ENCODE measurements at regions not wholly inside any gene's neighbourhood (a gene's known extent, or its start where the extent isn't known, plus 50 kb on each side); places are given as distances from the start of the nearest gene placed in this dataset.

- in situ Hi-C loops (cut with MboI; ENCODE audit: low pct_unique_long_range_greater_than_20kb in 2 of 9, low sequenced_read_pairs in 9 of 9, unreplicated experiment in 9 of 9), result no loop called here
- H3K4me1 ChIP-seq (replicated peaks in 1 of 2), result peaks cover 0 to 7% of the 10 kb centered on the region in 2 donors
- no peak for ATAC-seq (replicated peaks in 6 of 8)
- 68 to 100% (median 93%) methylated on average over 3 to 7 of the region's 7 CpGs; no CpG with 5 or more reads in 1 of the 10 experiments for WGBS, 10 experiments
- H3K27ac ChIP-seq, result no peak overlapping the region
- no peak overlapping the region for H3K4me3 ChIP-seq
Observed at GRCh38 chr6:121523628-121524027, 88.2 kb downstream of the GJA1 start.

GRCh38 chr6:121526282-121526681, 90.8 kb downstream of the GJA1 start:
- 83 to 100% (median 86%) methylated on average over 1 of the region's 1 CpG; no CpG with 5 or more reads in 4 of the 10 experiments for WGBS, 10 experiments

DNA sequence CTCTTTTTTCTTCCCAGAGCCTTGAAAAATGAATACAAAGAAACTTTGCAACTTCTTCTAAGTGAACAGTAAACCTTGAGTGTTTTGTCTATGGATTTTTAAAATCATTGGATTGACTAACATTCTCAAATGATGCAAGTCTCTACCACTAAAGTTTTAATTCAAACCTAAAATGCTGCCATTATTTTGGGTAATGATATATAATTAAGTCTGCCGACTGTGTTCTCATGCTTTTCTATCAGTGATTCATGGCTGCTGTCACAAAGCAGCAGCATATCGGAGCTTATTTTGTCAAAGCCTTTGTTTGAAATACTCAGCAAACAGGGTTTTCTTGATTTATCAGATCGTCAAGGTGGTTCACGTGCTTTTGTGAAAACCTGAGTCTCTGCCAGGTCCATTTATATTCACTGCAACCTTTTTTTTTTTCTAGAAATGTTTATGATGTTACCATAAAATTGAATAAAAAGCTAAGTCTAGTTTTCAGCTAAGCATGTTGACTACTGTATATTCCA, 96.3 kb downstream of the GJA1 start:
- peak in 1 of 8 experiments; percentile 27 for ATAC-seq (replicated peaks in 6 of 8)
- Histone ChIP-seq H3K4me1 (replicated peaks in 1 of 2) (peaks cover 0 to 7% of the 10 kb centered on the region in 2 donors), H3K27ac (no peak overlapping the region), H3K4me3 (no peak overlapping the region)
- 16 to 74% (median 54%) methylated on average over 2 to 4 of the region's 4 CpGs for WGBS, 10 experiments
- in situ Hi-C loops (cut with MboI; ENCODE audit: low pct_unique_long_range_greater_than_20kb in 2 of 9, low sequenced_read_pairs in 9 of 9, unreplicated experiment in 9 of 9), result no loop called here

More at GRCh38 chr6:121526282-121526681, 90.8 kb downstream of the GJA1 start:
- ATAC-seq (replicated peaks in 6 of 8), result no peak
- Histone ChIP-seq H3K27ac (no peak overlapping the region), H3K4me3 (no peak overlapping the region), H3K4me1 (replicated peaks in 1 of 2) (peaks cover 0 to 7% of the 10 kb centered on the region in 2 donors)
- in situ Hi-C loops (cut with MboI; ENCODE audit: low pct_unique_long_range_greater_than_20kb in 2 of 9, low sequenced_read_pairs in 9 of 9, unreplicated experiment in 9 of 9), result no loop called here

- in situ Hi-C loops (cut with MboI; ENCODE audit: low pct_unique_long_range_greater_than_20kb in 2 of 9, low sequenced_read_pairs in 9 of 9, unreplicated experiment in 9 of 9), result no loop called here
- Histone ChIP-seq H3K4me1 (replicated peaks in 1 of 2) (peaks cover 0 to 7% of the 10 kb centered on the region in 2 donors), H3K27ac (no peak overlapping the region), H3K4me3 (no peak overlapping the region)
- WGBS, 10 experiments, result 38 to 100% (median 71%) methylated on average over 1 to 3 of the region's 3 CpGs
- no peak for ATAC-seq (replicated peaks in 6 of 8)
Observed at GRCh38 chr6:121533321-121533841, 97.9 kb downstream of the GJA1 start.

DNA sequence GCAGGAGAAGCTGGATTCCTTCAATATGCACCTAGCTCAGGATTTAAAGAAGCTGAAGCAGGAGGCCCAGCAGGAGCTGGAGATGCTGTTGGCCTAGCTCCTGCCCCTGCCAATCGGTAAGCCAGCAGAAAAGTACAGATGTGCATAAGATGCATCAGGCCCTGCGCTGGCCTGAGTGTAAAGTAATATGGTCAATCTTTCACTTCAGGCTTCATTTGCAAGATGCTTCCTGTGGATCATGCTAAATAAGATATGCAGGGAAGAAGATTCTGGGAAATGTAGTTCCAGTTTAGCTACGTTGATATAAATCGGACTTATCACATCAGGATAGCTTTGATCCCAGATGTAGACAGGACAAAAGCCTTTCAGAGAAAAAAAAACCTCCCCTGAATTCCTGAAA, 100.3 kb downstream of the GJA1 start:
- in situ Hi-C loops (cut with MboI; ENCODE audit: low pct_unique_long_range_greater_than_20kb in 2 of 9, low sequenced_read_pairs in 9 of 9, unreplicated experiment in 9 of 9), result no loop called here
- 66 to 96% (median 72%) methylated on average over 2 to 4 of the region's 4 CpGs; no CpG with 5 or more reads in 2 of the 10 experiments for WGBS, 10 experiments
- Histone ChIP-seq H3K27ac (no peak overlapping the region), H3K4me1 (replicated peaks in 1 of 2) (peaks cover 6 to 7% of the 10 kb centered on the region in 2 donors), H3K4me3 (no peak overlapping the region)
- ATAC-seq (replicated peaks in 6 of 8), result peak in 3 of 8 experiments; percentile 74 to 79 (median 77)

DNA sequence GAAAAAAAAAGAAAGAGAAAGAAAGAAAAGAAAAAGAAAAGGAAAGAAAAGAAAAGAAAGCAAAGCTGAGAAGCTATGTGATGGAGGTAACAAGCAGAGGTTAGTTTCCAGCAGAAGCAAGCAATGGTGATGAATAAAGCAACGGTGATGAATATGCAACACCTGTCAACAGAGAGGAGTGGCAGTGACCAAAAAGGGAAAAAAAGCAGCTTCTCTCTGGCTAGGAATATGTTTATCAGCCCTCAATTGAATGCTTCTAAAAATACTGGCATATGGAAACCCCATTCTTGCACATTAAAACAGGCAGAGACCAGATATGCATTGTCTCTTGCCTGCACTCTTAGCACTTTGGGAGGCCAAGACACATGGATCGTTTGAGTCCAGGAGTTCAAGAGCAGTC, 100.9 kb downstream of the GJA1 start:
- ATAC-seq (replicated peaks in 6 of 8), result peak in 5 of 8 experiments; percentile 58 to 90 (median 72)
- Histone ChIP-seq H3K4me3 (no peak overlapping the region), H3K27ac (no peak overlapping the region), H3K4me1 (replicated peaks in 1 of 2) (peaks cover 6% of the 10 kb centered on the region in 2 donors)
- in situ Hi-C loops (cut with MboI; ENCODE audit: low pct_unique_long_range_greater_than_20kb in 2 of 9, low sequenced_read_pairs in 9 of 9, unreplicated experiment in 9 of 9), result no loop called here
- WGBS, 10 experiments, result 6 to 95% (median 40%) methylated on average over 1 to 2 of the region's 2 CpGs; no CpG with 5 or more reads in 2 of the 10 experiments

DNA sequence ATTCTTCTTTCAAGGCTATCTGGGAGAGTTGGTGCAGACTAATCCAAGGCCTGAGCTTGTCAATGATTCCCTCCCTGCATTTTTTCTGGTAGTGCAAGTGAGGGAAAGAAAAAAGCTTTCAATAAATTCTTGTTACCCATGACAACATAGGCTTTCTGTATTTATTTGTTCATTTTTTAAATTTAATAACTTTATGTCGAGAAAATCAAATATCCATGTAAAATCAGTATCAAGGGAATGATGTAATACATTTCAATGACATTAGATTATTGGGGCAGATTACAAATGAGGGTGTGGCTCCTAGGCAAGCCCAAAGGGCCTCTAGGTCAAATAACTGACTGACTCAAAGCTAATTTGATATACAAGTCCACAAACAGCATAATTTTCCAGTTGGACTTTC, 104.0 kb downstream of the GJA1 start:
- in situ Hi-C loops (cut with MboI; ENCODE audit: low pct_unique_long_range_greater_than_20kb in 2 of 9, low sequenced_read_pairs in 9 of 9, unreplicated experiment in 9 of 9), result no loop called here
- WGBS, 10 experiments, result 17 to 89% (median 67%) methylated on average over 1 of the region's 1 CpG; no CpG with 5 or more reads in 1 of the 10 experiments
- no peak overlapping the region for H3K27ac ChIP-seq

GRCh38 chr6:121540210-121540609, 104.8 kb downstream of the GJA1 start:
- ATAC-seq (replicated peaks in 6 of 8), result no peak
- WGBS, 10 experiments, result 69 to 94% (median 80%) methylated on average over 2 of the region's 2 CpGs; no CpG with 5 or more reads in 3 of the 10 experiments
- H3K27ac ChIP-seq, result no peak overlapping the region
- no peak overlapping the region for H3K4me3 ChIP-seq
- in situ Hi-C loops (cut with MboI; ENCODE audit: low pct_unique_long_range_greater_than_20kb in 2 of 9, low sequenced_read_pairs in 9 of 9, unreplicated experiment in 9 of 9), result no loop called here
- peaks cover 0 to 6% of the 10 kb centered on the region in 2 donors for H3K4me1 ChIP-seq (replicated peaks in 1 of 2)

More for the DNA sequence above, 104.0 kb downstream of the GJA1 start:
- H3K4me3 ChIP-seq, result no peak overlapping the region
- peak in 3 of 8 experiments; percentile 16 to 48 (median 20) for ATAC-seq (replicated peaks in 6 of 8)
- peaks cover 0 to 6% of the 10 kb centered on the region in 2 donors for H3K4me1 ChIP-seq (replicated peaks in 1 of 2)

DNA sequence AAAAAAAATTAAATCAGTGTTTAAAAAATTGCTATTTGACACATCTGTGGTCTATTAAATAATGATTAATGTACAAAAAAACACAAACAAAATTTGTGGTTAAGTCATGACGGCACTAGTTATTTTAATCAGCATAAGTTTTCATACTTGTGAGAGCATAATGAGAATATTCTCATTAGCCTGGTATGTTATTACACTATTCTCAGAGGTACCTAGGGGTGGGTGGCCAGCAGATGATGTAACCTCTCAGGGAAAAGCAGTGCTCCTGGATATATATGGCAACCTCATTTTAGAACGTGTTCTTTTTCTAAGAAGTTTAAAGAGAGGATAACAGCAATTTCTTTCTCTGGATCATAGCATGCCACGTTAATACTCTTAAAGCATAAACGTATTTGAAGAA, 109.2 kb downstream of the GJA1 start:
- no peak for ATAC-seq (replicated peaks in 6 of 8)
- Histone ChIP-seq H3K4me1 (replicated peaks in 1 of 2) (no peaks in the 10 kb centered on the region), H3K27ac (no peak overlapping the region), H3K4me3 (no peak overlapping the region)
- in situ Hi-C loops (cut with MboI; ENCODE audit: low pct_unique_long_range_greater_than_20kb in 2 of 9, low sequenced_read_pairs in 9 of 9, unreplicated experiment in 9 of 9), result no loop called here
- 35 to 94% (median 90%) methylated on average over 2 to 4 of the region's 4 CpGs for WGBS, 10 experiments

- Histone ChIP-seq H3K27ac (no peak overlapping the region), H3K4me3 (no peak overlapping the region), H3K4me1 (replicated peaks in 1 of 2) (no peaks in the 10 kb centered on the region)
- in situ Hi-C loops (cut with MboI; ENCODE audit: low pct_unique_long_range_greater_than_20kb in 2 of 9, low sequenced_read_pairs in 9 of 9, unreplicated experiment in 9 of 9), result no loop called here
- no peak for ATAC-seq (replicated peaks in 6 of 8)
- 0 to 100% (median 67%) methylated on average over 1 to 3 of the region's 3 CpGs for WGBS, 10 experiments
Observed at GRCh38 chr6:121548131-121548530, 112.7 kb downstream of the GJA1 start.

GRCh38 chr6:121549736-121550135, 114.3 kb downstream of the GJA1 start:
- no peak overlapping the region for H3K27ac ChIP-seq
- no peaks in the 10 kb centered on the region for H3K4me1 ChIP-seq (replicated peaks in 1 of 2)
- WGBS, 10 experiments, result 0 to 85% (median 38%) methylated on average over 1 to 3 of the region's 3 CpGs; no CpG with 5 or more reads in 2 of the 10 experiments
- in situ Hi-C loops (cut with MboI; ENCODE audit: low pct_unique_long_range_greater_than_20kb in 2 of 9, low sequenced_read_pairs in 9 of 9, unreplicated experiment in 9 of 9), result no loop called here
- ATAC-seq (replicated peaks in 6 of 8), result peak in 3 of 8 experiments; percentile 23 to 83 (median 70)
- no peak overlapping the region for H3K4me3 ChIP-seq

GRCh38 chr6:121550491-121551010, 115.1 kb downstream of the GJA1 start:
- 86 to 100% (median 100%) methylated on average over 1 to 3 of the region's 3 CpGs; no CpG with 5 or more reads in 3 of the 10 experiments for WGBS, 10 experiments
- no peaks in the 10 kb centered on the region for H3K4me1 ChIP-seq (replicated peaks in 1 of 2)

DNA sequence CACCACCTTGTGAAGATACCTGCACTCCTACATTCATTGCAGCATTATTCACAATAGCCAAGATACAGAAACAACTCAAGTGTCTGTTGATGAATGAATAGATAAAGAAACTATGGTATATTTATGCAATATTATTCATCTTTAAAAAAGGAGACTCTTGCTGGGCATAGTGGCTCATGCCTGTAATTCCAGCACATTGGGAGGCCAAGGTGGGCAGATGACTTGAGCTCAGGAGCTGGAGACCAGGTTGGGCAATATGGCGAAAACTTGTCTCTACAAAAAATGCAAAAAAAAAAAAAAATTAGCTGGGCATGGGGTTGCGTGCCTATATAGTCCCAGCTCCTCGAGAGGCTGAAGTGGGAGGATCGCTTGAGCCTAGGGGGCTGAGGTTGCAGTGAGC, 119.8 kb downstream of the GJA1 start:
- H3K4me1 ChIP-seq (replicated peaks in 1 of 2), result no peaks in the 10 kb centered on the region
- no peak for ATAC-seq (replicated peaks in 6 of 8)
- WGBS, 10 experiments, result 76 to 95% (median 88%) methylated on average over 1 to 4 of the region's 4 CpGs; no CpG with 5 or more reads in 1 of the 10 experiments
- H3K4me3 ChIP-seq, result no peak overlapping the region
- H3K27ac ChIP-seq, result no peak overlapping the region
- in situ Hi-C loops (cut with MboI; ENCODE audit: low pct_unique_long_range_greater_than_20kb in 2 of 9, low sequenced_read_pairs in 9 of 9, unreplicated experiment in 9 of 9), result no loop called here

More at GRCh38 chr6:121550491-121551010, 115.1 kb downstream of the GJA1 start:
- in situ Hi-C loops (cut with MboI; ENCODE audit: low pct_unique_long_range_greater_than_20kb in 2 of 9, low sequenced_read_pairs in 9 of 9, unreplicated experiment in 9 of 9), result no loop called here
- no peak for ATAC-seq (replicated peaks in 6 of 8)
- Histone ChIP-seq H3K4me3 (no peak overlapping the region), H3K27ac (no peak overlapping the region)

All from motor neuron (in vitro differentiated cells).